IMR-90 (cell line): ENCODE measurements at regions not wholly inside any gene's neighbourhood (a gene's known extent, or its start where the extent isn't known, plus 50 kb on each side); places are given as distances from the start of the nearest gene placed in this dataset.

Source experiments
- ATAC-seq: fragments of 200-7000 bp; cut with Tn5 transposase; 2 replicates; pipeline ENCODE4 v1.9.1; 2020; ENCODE audit warnings: low read depth, mild to moderate bottlenecking, moderate library complexity
- BruUV-seq: library from RNA; stranded (reverse); fragments of 400-500 nt; replicated peaks from 2 replicates; lab custom pipeline; 2021; lab: Mats Ljungman, UMichigan
- CTCF ChIA-PET: fragments of 300-600 bp; formaldehyde crosslinking; extraction: SDS; loops from one replicate; lab custom pipeline; 2021; ENCODE audit warnings: antibody characterized with exemption; lab: Yijun Ruan, JAX
- POLR2A ChIA-PET: fragments of 300-600 bp; sonication (Branson Sonifier 250); formaldehyde crosslinking; loops from one replicate; lab custom pipeline; 2022; ENCODE audit warnings: antibody characterized with exemption; ENCODE audit not compliant: unreplicated experiment; lab: Charles Lee
- DNase-seq: peaks from one replicate; pipeline ENCODE4 v3.0.0; 2013
- H2AFZ ChIP-seq: replicated peaks from 2 replicates; pipeline ENCODE3; 2013; ENCODE audit warnings: low read length, mild to moderate bottlenecking; ENCODE audit not compliant: poor library complexity
- H2AK5ac ChIP-seq: 2 replicates; pipeline ENCODE4 v1.6.1; 2013; ENCODE audit warnings: low read depth, low read length, inconsistent platforms
- H2AK9ac ChIP-seq: replicated peaks from 2 replicates; pipeline ENCODE3; 2013; ENCODE audit warnings: mild to moderate bottlenecking, low read depth, low read length, moderate library complexity; ENCODE audit not compliant: poor library complexity
- H2BK120ac ChIP-seq: 2 replicates; pipeline ENCODE4 v1.6.1; 2013; ENCODE audit warnings: low read depth, low read length, inconsistent platforms
- H2BK15ac ChIP-seq: 3 replicates; pipeline ENCODE4 v1.6.1; 2013; ENCODE audit warnings: low read depth, low read length, inconsistent platforms
- H2BK20ac ChIP-seq: 2 replicates; pipeline ENCODE4 v1.6.1; 2013; ENCODE audit warnings: low read depth, mild to moderate bottlenecking, inconsistent platforms, low read length, moderate library complexity
- H2BK5ac ChIP-seq: 2 replicates; pipeline ENCODE4 v1.6.1; 2013; ENCODE audit warnings: mild to moderate bottlenecking, low read depth, low read length, inconsistent platforms; ENCODE audit not compliant: poor library complexity, severe bottlenecking
- H3K14ac ChIP-seq: replicated peaks from 2 replicates; pipeline ENCODE4 v1.6.1; 2013; ENCODE audit warnings: low read depth, low read length, inconsistent platforms
- H3K18ac ChIP-seq: 2 replicates; pipeline ENCODE4 v1.6.1; 2013; ENCODE audit warnings: low read depth, low read length, control low read depth
- H3K23ac ChIP-seq: 2 replicates; pipeline ENCODE4 v1.6.1; 2013; ENCODE audit warnings: low read depth, low read length, inconsistent platforms
- H3K27ac ChIP-seq: 2 replicates; pipeline ENCODE4 v1.5.1; 2013; ENCODE audit warnings: mild to moderate bottlenecking, control low read depth, low read length; ENCODE audit not compliant: insufficient read depth
- H3K27me3 ChIP-seq: 2 replicates; pipeline ENCODE4 v1.6.1; 2013; ENCODE audit warnings: low read length; ENCODE audit not compliant: control insufficient read depth, insufficient read depth
- H3K36me3 ChIP-seq: 2 replicates; pipeline ENCODE4 v1.6.1; 2013; ENCODE audit warnings: low read length, mixed read lengths; ENCODE audit not compliant: control insufficient read depth, insufficient read depth
- H3K4ac ChIP-seq: 2 replicates; pipeline ENCODE4 v1.6.1; 2013; ENCODE audit warnings: low read depth, low read length, inconsistent platforms
- H3K4me1 ChIP-seq: 2 replicates; pipeline ENCODE4 v1.6.1; 2013; ENCODE audit warnings: low read length, mixed read lengths; ENCODE audit not compliant: control insufficient read depth, insufficient read depth
- H3K4me2 ChIP-seq: 2 replicates; pipeline ENCODE4 v1.6.1; 2013; ENCODE audit warnings: low read depth, mild to moderate bottlenecking, control low read depth, low read length, moderate library complexity
- H3K4me3 ChIP-seq: 2 replicates; pipeline ENCODE4 v1.5.1; 2013; ENCODE audit warnings: low read depth, mild to moderate bottlenecking, control low read depth, low read length, moderate library complexity; ENCODE audit not compliant: insufficient read depth
- H3K56ac ChIP-seq: 2 replicates; pipeline ENCODE4 v1.6.1; 2013; ENCODE audit warnings: low read length, inconsistent platforms; ENCODE audit not compliant: insufficient read depth; ENCODE audit errors: extremely low read depth
- H3K79me1 ChIP-seq, 2 experiments: 2 replicates each; pipeline ENCODE4 v1.6.1; 2013; ENCODE audit warnings: low read length in 2 of 2, inconsistent platforms in 1 of 2, low read depth in 1 of 2
- H3K9ac ChIP-seq: 2 replicates; pipeline ENCODE4 v1.6.1; 2013; ENCODE audit warnings: low read depth, low read length, control low read depth
- H3K9me1 ChIP-seq: 2 replicates; pipeline ENCODE4 v1.6.1; 2013; ENCODE audit warnings: low read length, inconsistent platforms; ENCODE audit not compliant: insufficient read depth
- H3K9me3 ChIP-seq: 2 replicates; pipeline ENCODE4 v1.6.1; 2013; ENCODE audit warnings: low read length; ENCODE audit not compliant: control insufficient read depth, insufficient read depth
- H4K20me1 ChIP-seq: 2 replicates; pipeline ENCODE4 v1.6.1; 2013; ENCODE audit warnings: low read length, inconsistent platforms; ENCODE audit not compliant: insufficient read depth
- H4K5ac ChIP-seq: 2 replicates; pipeline ENCODE4 v1.6.1; 2013; ENCODE audit warnings: mild to moderate bottlenecking, low read depth, low read length, control low read depth
- H4K8ac ChIP-seq, 2 experiments: 2 replicates each; pipeline ENCODE4 v1.6.1; 2013; ENCODE audit warnings: low read depth in 2 of 2, low read length in 2 of 2, control low read depth in 1 of 2, inconsistent platforms in 1 of 2
- H4K91ac ChIP-seq: 2 replicates; pipeline ENCODE4 v1.6.1; 2013; ENCODE audit warnings: low read depth, low read length, inconsistent platforms; ENCODE audit not compliant: insufficient read depth
- BHLHE40 ChIP-seq: fragments of 150-350 bp; IDR thresholded peaks from 2 replicates; pipeline ENCODE4 v1.6.1; 2016; ENCODE audit warnings: mild to moderate bottlenecking, low read depth, low read length
- CEBPB ChIP-seq: IDR thresholded peaks from 2 replicates; pipeline ENCODE4 v1.6.1; 2012; ENCODE audit warnings: low read depth, low read length, improper control_type of control experiment
- CHD1 ChIP-seq: IDR thresholded peaks from 2 replicates; pipeline ENCODE4 v1.6.1; 2012; ENCODE audit warnings: low read depth, low read length, improper control_type of control experiment
- CTCF ChIP-seq: conservative IDR thresholded peaks from 2 replicates; pipeline ENCODE4 v1.5.1; 2012; ENCODE audit warnings: mild to moderate bottlenecking, low read depth, low read length, improper control_type of control experiment
- FOS ChIP-seq: fragments of 150-350 bp; IDR thresholded peaks from 2 replicates; pipeline ENCODE4 v1.6.1; 2016; ENCODE audit warnings: low read depth, low read length
- MAFK ChIP-seq: IDR thresholded peaks from 2 replicates; pipeline ENCODE4 v1.6.1; 2012; ENCODE audit warnings: low read depth, low read length, improper control_type of control experiment
- MAZ ChIP-seq: IDR thresholded peaks from 2 replicates; pipeline ENCODE4 v1.6.1; 2012; ENCODE audit warnings: low read depth, mild to moderate bottlenecking, low read length, improper control_type of control experiment, moderate library complexity, borderline replicate concordance
- MXI1 ChIP-seq: IDR thresholded peaks from 2 replicates; pipeline ENCODE4 v1.6.1; 2012; ENCODE audit warnings: low read depth, mild to moderate bottlenecking, low read length, moderate library complexity, borderline replicate concordance
- NFE2L2 ChIP-seq: fragments of 150-350 bp; IDR thresholded peaks from 2 replicates; pipeline ENCODE4 v1.6.1; 2016; ENCODE audit warnings: low read depth, mild to moderate bottlenecking, low read length
- POLR2A ChIP-seq: IDR thresholded peaks from 2 replicates; pipeline ENCODE4 v1.6.1; 2012; ENCODE audit warnings: mild to moderate bottlenecking, low read depth, low read length
- RAD21 ChIP-seq: IDR thresholded peaks from 2 replicates; pipeline ENCODE4 v1.6.1; 2012; ENCODE audit warnings: low read length, improper control_type of control experiment
- RCOR1 ChIP-seq: IDR thresholded peaks from 2 replicates; pipeline ENCODE4 v1.6.1; 2012; ENCODE audit warnings: mild to moderate bottlenecking, low read length, improper control_type of control experiment; ENCODE audit not compliant: insufficient replicate concordance
- RFX5 ChIP-seq: IDR thresholded peaks from 2 replicates; pipeline ENCODE4 v1.8.0; 2012; ENCODE audit warnings: low read depth, mild to moderate bottlenecking, low read length, moderate library complexity
- SMC3 ChIP-seq: fragments of 150-350 bp; IDR thresholded peaks from 2 replicates; pipeline ENCODE4 v1.6.1; 2016; ENCODE audit warnings: low read depth, mild to moderate bottlenecking, antibody characterized with exemption, low read length, moderate library complexity
- USF2 ChIP-seq: fragments of 150-350 bp; IDR thresholded peaks from 2 replicates; pipeline ENCODE4 v1.6.1; 2017; ENCODE audit warnings: mild to moderate bottlenecking, antibody characterized with exemption, low read length, low read depth
- WGBS, 2 experiments: methylation state at CpG; one replicate each; pipeline versions ENCODE4 v1.1.5 to v1.1.7; 2013; ENCODE audit warnings: missing lambda C conversion rate in 2 of 2; ENCODE audit not compliant: insufficient read length in 1 of 2; ENCODE audit errors: extremely low coverage in 2 of 2; 5-methylcytosine and 5-hydroxymethylcytosine counted together
- dilution Hi-C: fragments of 300-500 bp; cut with HindIII; formaldehyde crosslinking; loops from one replicate; pipeline ENCODE4 v1.14.3; 2018; ENCODE audit warnings: low sequenced_read_pairs; ENCODE audit not compliant: unreplicated experiment
- in situ Hi-C: fragments of 300-500 bp; cut with MboI; formaldehyde crosslinking; loops from 3 replicates; pipeline ENCODE4 v1.14.3; 2019; ENCODE audit warnings: low sequenced_read_pairs, inconsistent platforms, mixed read lengths
- intact Hi-C: fragments of 100-400 bp; cut with micrococcal nuclease; formaldehyde crosslinking; loops from 2 replicates; pipeline ENCODE4 v1.10.0; 2022
- TF ChIP-seq, protein P1 (sequence below): fragments of 150-350 bp; IDR thresholded peaks from 2 replicates; pipeline ENCODE4 v1.6.1; 2016; ENCODE audit warnings: low read depth, mild to moderate bottlenecking, low read length, moderate library complexity, borderline replicate concordance

DNA sequence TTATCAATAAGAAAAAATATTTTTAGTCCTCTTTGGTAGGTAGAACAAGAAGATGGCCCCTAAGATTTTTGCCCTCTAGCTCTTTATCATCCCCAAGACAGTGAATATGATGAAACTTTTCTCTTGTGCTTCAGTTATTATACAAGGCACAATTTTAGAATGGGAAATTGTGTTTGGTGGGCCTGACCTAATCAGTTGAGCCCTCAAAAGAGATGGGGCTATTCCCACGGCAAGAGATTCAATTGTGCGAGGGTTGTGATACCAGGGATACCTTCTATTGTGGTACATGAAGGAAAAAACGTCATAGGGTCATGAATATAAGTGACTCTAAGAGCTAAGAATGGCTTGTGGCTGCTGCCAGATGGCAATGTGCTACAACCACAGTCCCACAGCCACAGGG is 94.0 kb upstream of the COX7C start:
- Histone ChIP-seq H3K27me3 (no peaks in the 10 kb centered on the region), H3K9ac (no peak overlapping the region), H2BK20ac (no peak overlapping the region), H4K5ac (no peak overlapping the region), H4K8ac (no peak overlapping the region), H3K4me3 (no peak overlapping the region), H4K20me1 (no peaks in the 10 kb centered on the region), H4K91ac (no peak overlapping the region), H2AFZ (no peak overlapping the region), H3K9me1 (no peaks in the 10 kb centered on the region), H2BK120ac (no peak overlapping the region), H3K4ac (no peak overlapping the region), H3K4me2 (no peak overlapping the region), H3K36me3 (no peaks in the 10 kb centered on the region), H2BK5ac (no peak overlapping the region), H2AK5ac (no peak overlapping the region), H2BK15ac (no peak overlapping the region), H3K56ac (no peak overlapping the region), H3K4me1 (no peaks in the 10 kb centered on the region), H3K23ac (no peak overlapping the region), H3K27ac (no peak overlapping the region), H2AK9ac (no peak overlapping the region), H3K14ac (no peak overlapping the region), H3K79me1 (no peaks in the 10 kb centered on the region), H3K18ac (no peak overlapping the region), H3K9me3 (no peaks in the 10 kb centered on the region)
- CTCF ChIA-PET, result no interaction called here
- POLR2A ChIA-PET, result no interaction called here
- TF ChIP-seq CEBPB (no peak), POLR2A (no peak), MAFK (no peak), MXI1 (no peak), SMC3 (no peak), RAD21 (no peak), FOS (no peak), NFE2L2 (no peak), BHLHE40 (no peak), USF2 (no peak), RCOR1 (no peak), RFX5 (no peak), CTCF (no peak), MAZ (no peak), CHD1 (no peak)
- TF ChIP-seq, protein P1, sequence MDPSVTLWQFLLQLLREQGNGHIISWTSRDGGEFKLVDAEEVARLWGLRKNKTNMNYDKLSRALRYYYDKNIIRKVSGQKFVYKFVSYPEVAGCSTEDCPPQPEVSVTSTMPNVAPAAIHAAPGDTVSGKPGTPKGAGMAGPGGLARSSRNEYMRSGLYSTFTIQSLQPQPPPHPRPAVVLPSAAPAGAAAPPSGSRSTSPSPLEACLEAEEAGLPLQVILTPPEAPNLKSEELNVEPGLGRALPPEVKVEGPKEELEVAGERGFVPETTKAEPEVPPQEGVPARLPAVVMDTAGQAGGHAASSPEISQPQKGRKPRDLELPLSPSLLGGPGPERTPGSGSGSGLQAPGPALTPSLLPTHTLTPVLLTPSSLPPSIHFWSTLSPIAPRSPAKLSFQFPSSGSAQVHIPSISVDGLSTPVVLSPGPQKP, result no peak
- dilution Hi-C loops, result no loop called here
- no TSS peak for BruUV-seq
- intact Hi-C loops, result no loop called here
- DNase-seq, result no peak
- no CpG with 5 or more reads among the region's 3 CpGs for WGBS, 2 experiments
- no peak for ATAC-seq
- in situ Hi-C loops, result no loop called here
